GM12892 (cell line): ENCODE measurements at regions not wholly inside any gene's neighbourhood (a gene's known extent, or its start where the extent isn't known, plus 50 kb on each side); places are given as distances from the start of the nearest gene placed in this dataset.

Source experiments
- DNase-seq: peaks from one replicate; pipeline ENCODE4 v3.0.0; 2011; ENCODE audit not compliant: insufficient read length
- FAIRE-seq: peaks from 2 replicates; lab custom pipeline; 2011; peaks lifted over from hg19 to GRCh38; lab: Jason Lieb, UNC
- POLR2A ChIP-seq: IDR thresholded peaks from 2 replicates; pipeline ENCODE4 v1.6.1; 2011; ENCODE audit warnings: low read depth, low read length, control low read depth
- POLR2AphosphoS5 ChIP-seq: IDR thresholded peaks from 2 replicates; pipeline ENCODE4 v1.6.1; 2011; ENCODE audit warnings: low read depth, low read length, control low read depth
- TAF1 ChIP-seq: IDR thresholded peaks from 2 replicates; pipeline ENCODE4 v1.6.1; 2011; ENCODE audit warnings: low read depth, mild to moderate bottlenecking, control low read depth, low read length, borderline replicate concordance

GRCh38 chr10:126839094-126839761, 66.0 kb upstream of the DOCK1 start:
- no peak for TF ChIP-seq POLR2AphosphoS5
- TF ChIP-seq TAF1: no peak
- no peak for DNase-seq
- FAIRE-seq: no peak

GRCh38 chr10:126840576-126841135, 64.6 kb upstream of the DOCK1 start:
- TF ChIP-seq POLR2A (no peak), POLR2AphosphoS5 (no peak), TAF1 (no peak)
- DNase-seq: no peak
- FAIRE-seq: no peak

GRCh38 chr10:126841341-126841895, 63.8 kb upstream of the DOCK1 start:
- TF ChIP-seq POLR2A (no peak), TAF1 (no peak), POLR2AphosphoS5 (no peak)
- no peak for DNase-seq
- FAIRE-seq: no peak

GRCh38 chr10:126842356-126842755, 62.9 kb upstream of the DOCK1 start:
- no peak for DNase-seq
- no peak for FAIRE-seq
- TF ChIP-seq POLR2AphosphoS5 (no peak), POLR2A (no peak), TAF1 (no peak)

GRCh38 chr10:126842836-126843235, 62.4 kb upstream of the DOCK1 start:
- TF ChIP-seq POLR2A (no peak), POLR2AphosphoS5 (no peak), TAF1 (no peak)
- DNase-seq (no peak), FAIRE-seq (no peak)

GRCh38 chr10:126843299-126843934, 61.8 kb upstream of the DOCK1 start:
- DNase-seq (no peak), FAIRE-seq (no peak)
- TF ChIP-seq POLR2A: no peak
- no peak for TF ChIP-seq POLR2AphosphoS5
- TF ChIP-seq TAF1: no peak

- no peak for TF ChIP-seq POLR2AphosphoS5
- TF ChIP-seq POLR2A: no peak
- no peak for TF ChIP-seq TAF1
- FAIRE-seq (no peak), DNase-seq (no peak)
These were observed 60.8 kb upstream of the DOCK1 start for GRCh38 chr10:126844406-126844805.

- TF ChIP-seq TAF1: no peak
- TF ChIP-seq POLR2A: no peak
- no peak for TF ChIP-seq POLR2AphosphoS5
- no peak for FAIRE-seq
- DNase-seq: no peak
These were observed 58.8 kb upstream of the DOCK1 start for GRCh38 chr10:126846469-126846868.

- DNase-seq: no peak
- no peak for TF ChIP-seq TAF1
- no peak for TF ChIP-seq POLR2AphosphoS5
- no peak for TF ChIP-seq POLR2A
- FAIRE-seq: no peak
These were observed 58.3 kb upstream of the DOCK1 start for GRCh38 chr10:126846959-126847358.

GRCh38 chr10:126847666-126848065, 57.6 kb upstream of the DOCK1 start:
- DNase-seq: no peak
- no peak for FAIRE-seq
- TF ChIP-seq POLR2A: no peak
- TF ChIP-seq POLR2AphosphoS5: no peak
- TF ChIP-seq TAF1: no peak

GRCh38 chr10:126849646-126850045, 55.6 kb upstream of the DOCK1 start:
- DNase-seq: no peak
- TF ChIP-seq POLR2A (no peak), POLR2AphosphoS5 (no peak), TAF1 (no peak)
- FAIRE-seq: no peak

- FAIRE-seq (no peak), DNase-seq (no peak)
- TF ChIP-seq POLR2A: no peak
- TF ChIP-seq TAF1: no peak
- no peak for TF ChIP-seq POLR2AphosphoS5
These were observed 53.7 kb upstream of the DOCK1 start for GRCh38 chr10:126851414-126852108.
